ENCODE measurements at regions not wholly inside any gene's neighbourhood (a gene's known extent, or its start where the extent isn't known, plus 50 kb on each side); places are given as distances from the start of the nearest gene placed in this dataset.
"Not testable (repeated sequence)": the region's sequence is repeated elsewhere in the genome, so short reads cannot be mapped to it uniquely, and the experiment has no call there.

DNA sequence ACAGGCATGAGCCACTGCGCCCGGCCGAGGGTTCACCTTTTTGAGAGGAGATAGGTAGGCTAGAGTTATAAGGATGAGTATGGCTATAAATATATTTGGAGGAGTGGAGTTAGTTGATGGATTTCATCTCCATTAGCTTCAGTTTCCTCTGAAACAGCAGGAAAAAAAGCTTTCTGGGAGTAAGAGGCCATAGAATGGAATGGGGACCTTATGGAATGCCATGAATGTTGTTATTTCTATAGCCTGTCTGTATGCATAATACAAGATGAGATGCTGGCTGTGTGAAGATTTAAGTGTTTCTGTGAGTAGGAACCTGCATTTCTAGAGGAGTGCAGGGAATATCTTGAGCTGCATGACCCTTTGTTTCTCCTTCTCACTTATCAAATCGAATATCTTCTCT is 114.9 kb upstream of the ARX start:
- FAIRE-seq = no peak

DNA sequence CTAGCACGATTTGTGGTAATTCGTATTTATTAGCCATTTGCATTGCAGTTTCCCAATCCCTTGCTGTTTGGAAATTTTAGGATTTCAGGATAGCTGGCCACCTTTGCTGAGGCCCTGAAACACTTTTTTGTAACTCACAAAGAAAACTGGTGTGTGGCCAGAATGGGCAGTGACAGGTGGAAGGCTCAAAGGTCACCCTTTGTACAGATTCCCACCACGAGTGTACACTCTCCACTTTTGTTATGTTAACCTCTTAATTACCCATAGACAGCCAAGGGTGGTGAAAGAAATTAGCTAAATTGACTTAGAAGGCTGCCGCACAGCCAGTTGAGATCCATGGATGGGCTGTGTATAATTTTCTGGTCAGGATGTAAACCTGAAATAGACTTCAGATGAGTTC is 109.7 kb upstream of the ARX start:
- FAIRE-seq = no peak

DNA sequence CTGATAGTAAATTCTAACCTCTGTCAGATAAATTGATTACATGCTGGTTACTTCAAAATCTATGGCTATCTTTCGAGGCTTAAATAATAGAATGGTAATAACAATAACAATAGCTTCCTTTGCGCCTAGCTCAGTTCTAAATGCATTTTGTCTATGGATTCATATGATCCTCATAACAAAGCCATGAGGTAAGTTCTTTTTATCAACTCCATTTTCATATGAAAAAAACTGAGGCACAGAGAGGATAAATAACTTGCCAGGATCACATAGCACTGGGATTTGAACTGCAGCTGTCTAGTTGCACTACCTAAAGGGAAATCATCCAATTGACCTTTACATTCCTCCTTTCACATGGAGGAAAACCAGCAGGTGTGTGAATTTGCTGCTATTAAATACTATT is 108.6 kb upstream of the ARX start:
- no peak for FAIRE-seq

DNA sequence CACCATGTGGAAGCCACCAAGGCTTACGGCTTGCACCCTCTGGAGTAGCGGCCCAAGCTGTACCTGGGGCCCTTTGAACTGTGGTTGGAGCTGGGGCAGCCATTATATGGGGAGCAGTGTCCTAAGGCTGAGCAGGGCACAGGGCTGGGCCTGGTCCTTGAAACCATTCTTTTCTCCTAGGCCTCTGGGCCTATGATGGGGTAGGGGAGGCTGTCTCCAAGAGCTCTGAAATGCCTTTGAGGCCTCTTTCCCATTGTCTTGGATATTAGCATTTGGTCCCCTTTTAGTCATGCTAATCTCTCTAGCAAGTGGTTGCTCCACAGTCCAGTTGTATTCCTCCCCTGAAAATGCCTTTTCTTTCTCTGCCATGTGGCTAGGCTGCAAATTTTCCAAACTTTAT is 96.4 kb upstream of the ARX start:
- FAIRE-seq = no peak

DNA sequence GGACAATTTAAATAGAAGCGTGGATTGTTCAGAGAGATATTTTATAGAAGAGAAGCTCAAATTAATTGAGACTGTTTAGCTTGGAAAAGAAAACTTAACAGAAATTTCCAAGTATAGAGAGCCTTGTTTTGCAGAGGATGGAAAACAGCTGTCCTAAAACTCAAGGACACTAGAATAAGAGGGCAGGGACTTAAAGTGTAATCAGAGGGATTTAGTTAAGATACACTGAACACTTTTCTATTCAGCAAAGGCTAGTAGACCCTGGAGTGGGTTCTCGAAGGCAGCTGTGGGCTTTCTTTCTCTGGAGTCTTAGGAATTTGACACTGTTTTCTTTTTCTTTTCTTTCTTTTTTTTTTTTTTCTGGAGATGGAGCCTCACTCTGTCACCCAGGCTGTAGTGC is 92.7 kb upstream of the ARX start:
- no peak for FAIRE-seq

DNA sequence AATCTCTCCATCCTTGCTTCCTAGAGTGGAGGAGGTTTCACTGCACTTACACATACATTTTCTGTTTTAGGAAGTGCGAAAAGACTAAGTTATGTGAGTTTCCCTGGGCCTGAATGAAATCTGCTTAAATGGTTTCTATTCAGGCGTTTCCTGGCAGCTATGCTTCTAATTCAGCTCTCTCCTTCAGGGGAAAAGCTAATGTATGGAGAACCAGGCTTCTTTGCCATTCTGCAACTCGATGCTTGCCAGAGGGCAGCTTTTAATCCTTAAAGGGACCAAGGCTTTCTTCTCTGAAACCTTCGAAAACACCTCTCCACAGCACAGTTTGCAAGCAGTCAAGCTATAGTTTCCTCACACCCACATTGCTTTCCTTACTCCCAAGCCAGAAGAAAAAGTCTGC is 89.5 kb upstream of the ARX start:
- FAIRE-seq = no peak

DNA sequence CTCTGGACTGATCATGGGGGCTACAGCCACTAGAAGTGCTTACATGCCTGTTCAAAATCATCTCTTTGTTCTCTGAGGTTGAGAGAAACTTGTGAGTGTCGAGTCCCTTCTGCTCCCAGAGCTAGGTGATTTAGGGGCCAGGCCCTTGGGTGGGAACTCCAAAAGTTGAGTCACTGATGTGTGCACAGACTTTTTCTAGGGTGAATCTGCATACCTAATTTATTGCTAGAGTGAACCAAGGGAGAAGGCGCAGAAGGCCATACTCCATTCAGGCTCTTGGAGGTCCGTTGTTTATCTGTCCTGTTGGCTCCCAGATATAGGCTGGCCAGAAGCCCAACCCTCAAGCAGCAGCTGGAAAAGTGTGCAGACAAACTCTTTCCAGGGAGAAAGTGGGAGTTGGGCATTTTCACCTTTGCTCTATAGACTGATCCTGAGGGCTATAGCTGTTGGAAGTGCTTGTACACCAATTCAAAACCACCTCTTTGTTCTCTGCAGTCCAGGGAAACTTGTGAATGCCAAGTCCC is 80.8 kb upstream of the ARX start:
- FAIRE-seq = no peak

DNA sequence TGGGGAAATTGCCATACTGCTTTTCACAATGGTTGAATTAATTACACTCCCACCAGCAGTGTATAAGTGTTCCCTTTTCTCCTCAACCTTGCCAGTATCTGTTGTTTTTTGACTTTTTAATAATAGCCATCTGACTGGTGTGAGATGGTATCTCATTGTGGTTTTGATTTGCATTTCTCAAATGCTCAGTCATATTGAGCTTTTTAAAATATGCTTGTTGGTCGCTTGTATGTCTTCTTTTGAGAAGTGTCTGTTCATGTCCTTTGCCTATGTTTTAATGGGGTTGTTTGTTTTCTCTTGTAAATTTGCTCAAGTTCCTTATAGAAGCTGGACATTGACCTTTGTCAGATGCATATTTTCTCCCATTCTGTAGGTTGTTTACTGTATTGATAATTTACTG is 75.4 kb upstream of the ARX start:
- FAIRE-seq = not testable (repeated sequence)

DNA sequence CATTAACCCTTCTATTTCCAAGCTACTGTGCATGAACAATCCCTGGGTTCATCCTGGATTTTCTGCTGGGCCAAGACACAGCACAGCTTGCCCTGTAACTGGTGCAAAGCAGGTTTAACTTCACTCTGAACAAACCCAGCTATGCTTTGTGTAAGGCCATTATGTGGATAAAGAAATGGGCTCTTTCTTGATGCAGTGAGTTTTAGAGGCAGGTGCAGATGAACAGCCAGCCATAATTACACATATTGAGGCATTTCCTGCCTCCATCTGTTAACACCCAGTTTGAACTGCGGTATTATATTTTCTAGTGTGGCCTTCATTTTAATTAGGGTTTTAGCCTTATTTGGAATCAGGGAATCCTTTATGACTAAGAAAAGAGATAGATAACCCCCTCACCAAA is 68.7 kb upstream of the ARX start:
- no peak for FAIRE-seq

DNA sequence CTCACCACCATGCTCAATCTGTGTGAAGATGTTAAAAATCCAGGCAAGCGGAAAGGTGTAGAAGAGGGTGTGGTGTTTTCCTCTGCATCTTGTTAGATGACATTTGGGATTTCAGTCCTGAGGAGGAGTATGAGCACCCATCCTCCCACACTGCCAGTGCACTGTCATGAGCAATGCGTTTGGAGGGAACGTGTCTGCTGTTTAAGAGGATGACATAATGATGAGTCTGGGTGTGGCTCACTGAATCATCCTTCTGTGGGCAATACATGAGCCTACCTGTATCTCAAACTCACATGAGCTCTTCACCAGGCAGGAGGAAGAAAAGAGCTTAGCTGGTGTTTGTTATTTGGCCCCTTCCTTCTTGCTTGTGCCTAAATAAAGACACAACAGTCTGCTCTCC is 67.9 kb upstream of the ARX start:
- FAIRE-seq = no peak

DNA sequence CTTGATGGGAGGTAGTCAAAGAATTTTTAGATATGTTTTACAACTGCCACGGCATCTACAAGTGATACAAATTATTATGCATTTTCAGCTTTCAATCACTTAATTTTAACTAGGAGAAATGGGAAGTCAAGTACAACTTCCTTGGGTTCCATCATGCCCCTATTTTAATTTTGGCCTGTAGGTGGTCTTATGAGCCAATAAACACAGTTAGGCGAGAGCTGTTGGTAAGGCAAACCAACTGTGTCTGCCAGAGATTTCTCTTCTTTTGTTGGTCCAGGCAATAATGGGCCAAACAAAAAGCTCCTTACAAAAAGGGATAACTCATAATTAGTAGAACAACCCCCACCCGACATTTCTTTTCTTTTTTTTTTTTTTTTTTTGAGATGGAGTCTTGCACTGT is 63.3 kb upstream of the ARX start:
- FAIRE-seq = no peak

DNA sequence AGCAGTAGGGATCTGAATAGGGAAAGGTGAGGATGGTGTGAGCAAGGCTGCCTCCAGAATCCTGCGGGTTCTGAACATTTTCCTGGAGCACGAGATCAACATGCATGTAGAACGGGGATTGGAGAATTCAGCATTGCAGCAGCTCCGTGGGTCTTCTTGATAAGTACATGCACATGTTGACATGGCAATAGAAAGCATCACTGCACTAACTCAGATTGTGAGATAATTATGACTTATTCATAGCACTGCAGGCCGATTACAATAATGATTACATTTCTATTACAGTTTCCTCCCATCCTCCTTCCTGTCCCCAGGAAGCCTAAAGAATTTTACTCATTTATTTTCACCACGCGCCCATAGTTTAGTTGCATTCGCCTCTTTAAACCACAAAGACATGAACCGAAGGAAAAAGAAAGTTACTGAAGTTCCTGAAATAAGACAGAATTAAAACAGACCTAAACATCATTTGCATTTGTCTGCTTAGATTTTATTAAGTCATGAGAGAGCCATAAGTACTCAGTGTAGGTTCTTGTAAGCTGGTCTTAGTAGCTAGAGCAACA is 61.3 kb upstream of the ARX start:
- no peak for FAIRE-seq

DNA sequence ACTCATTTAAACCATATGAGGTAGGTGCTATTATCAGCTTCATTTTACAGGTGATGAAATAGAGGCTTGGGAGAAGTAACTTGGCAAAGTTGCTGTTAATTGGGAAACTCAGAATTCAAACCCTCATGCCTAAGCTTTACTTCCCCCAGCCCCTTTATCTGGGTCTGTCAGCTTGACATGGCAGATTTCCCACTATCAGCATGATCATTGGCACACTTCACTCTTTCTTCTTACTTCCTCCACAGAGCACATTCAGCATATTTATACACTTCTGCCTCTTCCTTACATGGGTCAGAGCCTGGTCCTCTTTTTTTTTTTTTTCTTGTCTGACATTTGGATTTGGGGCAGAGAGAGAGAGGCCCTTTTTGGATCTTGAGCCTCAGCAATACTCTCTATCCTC is 56.5 kb upstream of the ARX start:
- no peak for FAIRE-seq

DNA sequence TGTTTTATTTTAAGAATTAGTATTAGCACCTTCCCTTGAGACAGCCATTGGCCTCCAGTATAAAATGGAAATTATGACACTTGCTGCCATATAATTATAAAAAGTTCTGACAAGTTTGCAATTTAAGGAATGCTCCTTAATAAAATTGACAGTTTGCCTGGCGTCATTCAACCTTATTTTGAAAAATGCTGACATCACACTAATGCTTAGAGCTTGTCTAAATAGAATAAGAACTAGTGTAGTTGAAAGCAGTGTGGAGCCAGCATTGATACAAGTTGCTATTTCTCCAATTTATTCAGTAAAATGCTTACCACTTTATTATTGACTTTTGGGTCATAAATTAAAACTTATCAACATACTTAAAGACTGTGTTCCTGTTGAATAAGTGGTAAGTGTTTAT is 54.3 kb upstream of the ARX start:
- FAIRE-seq = no peak

DNA sequence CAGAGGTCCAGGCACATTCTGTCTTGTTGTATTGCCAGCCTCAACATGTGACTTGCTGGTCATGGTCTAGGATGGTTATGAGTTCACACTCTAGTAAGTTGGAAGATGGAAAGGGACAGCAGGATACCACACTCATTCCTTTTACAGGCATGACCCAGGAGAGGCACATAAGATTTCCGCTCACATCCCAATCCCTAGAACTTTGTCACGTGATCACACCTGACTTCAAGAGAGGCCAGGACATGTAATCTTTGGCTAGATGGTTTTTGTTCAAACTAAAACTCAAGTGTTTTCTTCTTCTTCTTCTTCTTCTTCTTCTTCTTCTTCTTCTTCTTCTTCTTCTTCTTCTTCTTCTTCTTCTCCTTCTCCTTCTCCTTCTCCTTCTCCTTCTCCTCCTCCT is 53.4 kb upstream of the ARX start:
- FAIRE-seq = no peak

DNA sequence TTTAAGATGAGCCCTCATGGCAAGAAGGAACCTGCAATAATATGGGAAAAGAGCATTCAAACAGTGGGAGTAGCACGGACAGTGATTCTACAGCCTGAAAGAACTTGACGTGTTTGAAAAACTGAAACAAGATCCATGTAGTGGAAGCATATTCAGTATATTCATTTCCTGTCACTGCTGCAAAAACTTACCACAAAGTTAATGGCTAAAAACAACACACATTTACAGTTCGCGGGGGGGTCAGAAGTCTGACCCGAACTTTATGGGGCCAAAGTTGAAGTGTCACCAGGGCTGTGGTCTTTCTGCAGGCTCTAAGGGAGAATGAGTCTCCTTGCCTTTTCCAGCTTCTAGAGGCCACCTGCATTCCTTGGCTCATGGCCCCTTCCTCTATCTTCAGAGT is 52.6 kb upstream of the ARX start:
- no peak for FAIRE-seq

DNA sequence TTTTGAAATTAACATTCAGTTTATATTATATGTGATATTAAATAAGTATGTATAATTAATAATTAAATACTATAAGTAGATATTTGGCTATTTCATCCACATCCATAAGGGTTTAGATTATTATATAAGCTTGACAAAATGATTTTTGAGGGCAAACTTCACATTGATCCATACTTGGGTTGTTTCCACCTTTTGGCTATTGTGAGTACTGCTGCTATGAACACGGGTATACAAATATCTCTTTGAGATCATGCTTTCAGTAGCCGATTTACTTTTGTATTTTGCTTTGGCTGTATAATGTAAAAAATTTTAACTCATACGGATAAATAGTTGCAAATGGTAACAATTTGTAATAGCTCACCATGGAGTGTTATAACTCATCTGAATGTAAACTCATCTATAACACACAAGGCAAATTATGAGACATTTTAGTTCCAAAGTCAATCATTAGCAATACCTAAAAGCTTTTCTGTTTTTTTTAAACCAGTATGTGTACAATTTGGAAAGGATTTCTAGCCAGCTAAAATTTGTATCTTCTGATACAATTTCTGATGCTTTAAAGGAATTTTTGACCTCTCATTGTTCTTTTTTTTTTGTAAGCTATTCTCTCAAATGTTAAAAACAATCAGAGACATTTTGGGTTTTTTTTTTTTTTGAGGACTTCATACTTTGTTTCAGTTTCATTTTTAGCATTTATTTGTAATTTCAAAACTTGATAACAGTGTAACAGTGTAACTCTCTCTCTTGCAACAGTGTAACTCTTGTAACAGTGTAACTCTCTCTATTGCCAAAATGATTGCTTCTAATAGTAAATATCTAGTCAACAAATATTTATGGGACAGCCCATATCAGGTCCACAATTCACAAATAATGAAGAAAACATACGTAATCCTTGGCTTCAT is 51.8 kb upstream of the ARX start:
- peak; percentile 70 for FAIRE-seq

DNA sequence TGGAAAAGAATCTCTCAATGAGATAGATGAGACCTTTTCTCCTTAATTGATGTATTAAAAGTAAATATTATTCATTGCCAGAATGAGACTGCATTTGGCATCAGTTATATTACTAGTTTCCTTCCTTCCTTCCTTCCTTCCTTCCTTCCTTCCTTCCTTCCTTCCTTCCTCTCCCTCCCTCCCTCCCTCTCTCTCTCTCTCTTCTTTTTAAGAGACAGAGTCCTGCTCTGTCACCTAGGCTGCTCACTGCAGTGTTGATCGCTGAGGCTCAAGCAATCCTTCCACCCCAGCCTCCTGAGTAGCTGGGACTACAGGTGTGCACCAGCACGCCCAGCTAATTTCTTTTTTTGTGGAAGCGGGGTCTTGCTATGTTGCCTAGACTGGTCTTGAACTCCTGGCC is 50.4 kb upstream of the ARX start:
- FAIRE-seq = no peak

All from A204.1 (cell line).